ENCODE measurements at regions not wholly inside any gene's neighbourhood (a gene's known extent, or its start where the extent isn't known, plus 50 kb on each side); places are given as distances from the start of the nearest gene placed in this dataset.

DNA sequence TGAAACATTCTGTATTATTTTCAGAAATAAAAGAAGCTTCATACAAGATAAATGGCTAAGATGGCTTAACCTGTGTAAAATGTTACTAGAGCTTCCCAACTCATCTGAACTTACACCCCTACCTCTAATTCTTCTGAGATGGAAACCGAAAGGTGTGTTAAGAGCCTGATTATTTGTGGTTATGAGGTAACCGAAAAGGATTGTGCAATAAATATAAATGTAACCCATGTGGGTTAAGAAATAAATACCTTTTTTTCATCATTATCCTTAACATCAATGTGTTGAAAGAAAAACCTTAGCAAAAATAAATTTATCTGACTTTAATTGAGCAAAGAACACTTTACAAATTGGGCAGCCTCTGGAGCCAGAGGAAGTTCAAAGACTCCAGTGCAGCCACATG is 961.8 kb upstream of the SPRY2 start:
- Histone ChIP-seq H3K9ac (ENCODE audit: control insufficient read depth, insufficient read depth, low read length) (no peak overlapping the region), H3K27me3 (replicated peaks in 1 of 2; ENCODE audit: control insufficient read depth in 2 of 2, insufficient read depth in 2 of 2, low read length in 1 of 2) (no peaks in the 10 kb centered on the region), H3K4me3 (no peak overlapping the region), H3K4me1 (ENCODE audit: control insufficient read depth, insufficient read depth, low read length) (no peaks in the 10 kb centered on the region), H3K4me2 (ENCODE audit: control insufficient read depth, insufficient read depth) (no peak overlapping the region), H2AFZ (ENCODE audit: control insufficient read depth, low read depth, low read length) (no peak overlapping the region), H3K79me2 (ENCODE audit: control insufficient read depth, insufficient read depth, low read length) (no peaks in the 10 kb centered on the region), H3K27ac (ENCODE audit: control insufficient read depth, insufficient read depth) (no peak overlapping the region), H4K20me1 (ENCODE audit: control insufficient read depth, insufficient read depth) (no peaks in the 10 kb centered on the region), H3K9me3 (replicated peaks; ENCODE audit: control insufficient read depth, insufficient read depth, low read length) (no peaks in the 10 kb centered on the region), H3K36me3 (ENCODE audit: control insufficient read depth in 2 of 2, insufficient read depth in 2 of 2, low read length in 1 of 2) (no peaks in the 10 kb centered on the region)
- POLR2A ChIA-PET: no interaction called here
- RAD21 ChIA-PET (ENCODE audit: unreplicated experiment): no interaction called here
- no TSS peak for BruUV-seq (replicated peaks)
- WGBS (ENCODE audit: insufficient coverage, insufficient replicate concordance, low lambda C conversion rate, missing lambda C conversion rate): 2% methylated on average over 2 of the region's 2 CpGs
- intact Hi-C loops (cut with micrococcal nuclease; ENCODE audit: unreplicated experiment): no loop called here
- TF ChIP-seq PAX8 (IDR thresholded peaks at IDR 0.05): no peak
- TF ChIP-seq, protein P1, sequence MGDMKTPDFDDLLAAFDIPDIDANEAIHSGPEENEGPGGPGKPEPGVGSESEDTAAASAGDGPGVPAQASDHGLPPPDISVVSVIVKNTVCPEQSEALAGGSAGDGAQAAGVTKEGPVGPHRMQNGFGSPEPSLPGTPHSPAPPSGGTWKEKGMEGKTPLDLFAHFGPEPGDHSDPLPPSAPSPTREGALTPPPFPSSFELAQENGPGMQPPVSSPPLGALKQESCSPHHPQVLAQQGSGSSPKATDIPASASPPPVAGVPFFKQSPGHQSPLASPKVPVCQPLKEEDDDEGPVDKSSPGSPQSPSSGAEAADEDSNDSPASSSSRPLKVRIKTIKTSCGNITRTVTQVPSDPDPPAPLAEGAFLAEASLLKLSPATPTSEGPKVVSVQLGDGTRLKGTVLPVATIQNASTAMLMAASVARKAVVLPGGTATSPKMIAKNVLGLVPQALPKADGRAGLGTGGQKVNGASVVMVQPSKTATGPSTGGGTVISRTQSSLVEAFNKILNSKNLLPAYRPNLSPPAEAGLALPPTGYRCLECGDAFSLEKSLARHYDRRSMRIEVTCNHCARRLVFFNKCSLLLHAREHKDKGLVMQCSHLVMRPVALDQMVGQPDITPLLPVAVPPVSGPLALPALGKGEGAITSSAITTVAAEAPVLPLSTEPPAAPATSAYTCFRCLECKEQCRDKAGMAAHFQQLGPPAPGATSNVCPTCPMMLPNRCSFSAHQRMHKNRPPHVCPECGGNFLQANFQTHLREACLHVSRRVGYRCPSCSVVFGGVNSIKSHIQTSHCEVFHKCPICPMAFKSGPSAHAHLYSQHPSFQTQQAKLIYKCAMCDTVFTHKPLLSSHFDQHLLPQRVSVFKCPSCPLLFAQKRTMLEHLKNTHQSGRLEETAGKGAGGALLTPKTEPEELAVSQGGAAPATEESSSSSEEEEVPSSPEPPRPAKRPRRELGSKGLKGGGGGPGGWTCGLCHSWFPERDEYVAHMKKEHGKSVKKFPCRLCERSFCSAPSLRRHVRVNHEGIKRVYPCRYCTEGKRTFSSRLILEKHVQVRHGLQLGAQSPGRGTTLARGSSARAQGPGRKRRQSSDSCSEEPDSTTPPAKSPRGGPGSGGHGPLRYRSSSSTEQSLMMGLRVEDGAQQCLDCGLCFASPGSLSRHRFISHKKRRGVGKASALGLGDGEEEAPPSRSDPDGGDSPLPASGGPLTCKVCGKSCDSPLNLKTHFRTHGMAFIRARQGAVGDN (IDR thresholded peaks at IDR 0.05): no peak
- TF ChIP-seq, protein P2, sequence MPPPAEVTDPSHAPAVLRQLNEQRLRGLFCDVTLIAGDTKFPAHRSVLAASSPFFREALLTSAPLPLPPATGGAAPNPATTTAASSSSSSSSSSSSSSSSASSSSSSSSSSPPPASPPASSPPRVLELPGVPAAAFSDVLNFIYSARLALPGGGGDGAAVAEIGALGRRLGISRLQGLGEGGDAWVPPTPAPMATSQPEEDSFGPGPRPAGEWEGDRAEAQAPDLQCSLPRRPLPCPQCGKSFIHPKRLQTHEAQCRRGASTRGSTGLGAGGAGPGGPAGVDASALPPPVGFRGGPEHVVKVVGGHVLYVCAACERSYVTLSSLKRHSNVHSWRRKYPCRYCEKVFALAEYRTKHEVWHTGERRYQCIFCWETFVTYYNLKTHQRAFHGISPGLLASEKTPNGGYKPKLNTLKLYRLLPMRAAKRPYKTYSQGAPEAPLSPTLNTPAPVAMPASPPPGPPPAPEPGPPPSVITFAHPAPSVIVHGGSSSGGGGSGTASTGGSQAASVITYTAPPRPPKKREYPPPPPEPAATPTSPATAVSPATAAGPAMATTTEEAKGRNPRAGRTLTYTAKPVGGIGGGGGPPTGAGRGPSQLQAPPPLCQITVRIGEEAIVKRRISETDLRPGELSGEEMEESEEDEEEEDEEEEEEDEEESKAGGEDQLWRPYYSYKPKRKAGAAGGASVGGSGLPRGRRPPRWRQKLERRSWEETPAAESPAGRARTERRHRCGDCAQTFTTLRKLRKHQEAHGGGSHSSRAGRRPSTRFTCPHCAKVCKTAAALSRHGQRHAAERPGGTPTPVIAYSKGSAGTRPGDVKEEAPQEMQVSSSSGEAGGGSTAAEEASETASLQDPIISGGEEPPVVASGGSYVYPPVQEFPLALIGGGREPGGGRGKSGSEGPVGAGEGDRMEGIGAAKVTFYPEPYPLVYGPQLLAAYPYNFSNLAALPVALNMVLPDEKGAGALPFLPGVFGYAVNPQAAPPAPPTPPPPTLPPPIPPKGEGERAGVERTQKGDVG (CRISPR knock-in tag; IDR thresholded peaks at IDR 0.05): no peak
- TF ChIP-seq SMC3 (IDR thresholded peaks at IDR 0.05; ENCODE audit: borderline replicate concordance, low read length): no peak
- no peak for TF ChIP-seq MYB (IDR thresholded peaks at IDR 0.05; ENCODE audit: borderline replicate concordance, low read depth, low read length)
- no peak for TF ChIP-seq FOS (IDR thresholded peaks at IDR 0.05; ENCODE audit: borderline replicate concordance, extremely low read depth, insufficient read length)
- no peak for TF ChIP-seq MTA2 (IDR thresholded peaks at IDR 0.05; ENCODE audit: low read depth)
- no peak for TF ChIP-seq CBX3 (IDR thresholded peaks at IDR 0.05; ENCODE audit: borderline replicate concordance, low read depth)
- no peak for TF ChIP-seq EP300 (IDR thresholded peaks at IDR 0.05; ENCODE audit: borderline replicate concordance in 1 of 2, control insufficient read depth in 1 of 2, low read depth in 2 of 2, low read length in 2 of 2)
- no peak for TF ChIP-seq IRF4 (IDR thresholded peaks at IDR 0.05; ENCODE audit: low read depth, low read length)
- no peak for TF ChIP-seq SP1 (IDR thresholded peaks at IDR 0.05; ENCODE audit: low read depth, low read length)
- TF ChIP-seq POLR2A (IDR thresholded peaks at IDR 0.05; ENCODE audit: low read depth, low read length): no peak
- no peak for FAIRE-seq
- DNase-seq (ENCODE audit: low read depth, low spot score): no peak
- SMC1A ChIA-PET (ENCODE audit: uncharacterized antibody, unreplicated experiment): no interaction called here
- in situ Hi-C loops (cut with MboI): no loop called here
- CTCF ChIA-PET: interaction anchor here (1.1 to 1.9 kb wide), 2 partner anchors 9 to 20 kb away, joined by 4 to 5 read pairs; no protein-coding TSS in a partner anchor
- no peak for ATAC-seq

Data from GM12878 (cell line).